BJ (cell line): ENCODE measurements at regions not wholly inside any gene's neighbourhood (a gene's known extent, or its start where the extent isn't known, plus 50 kb on each side); places are given as distances from the start of the nearest gene placed in this dataset.

Experiments used
- CTCF ChIA-PET: fragments of 350-600 bp; formaldehyde crosslinking; extraction: SDS; loops from one replicate; lab custom pipeline; 2021; ENCODE audit warnings: antibody characterized with exemption, inconsistent platforms; lab: Yijun Ruan, JAX
- POLR2A ChIA-PET: fragments of 300-600 bp; sonication (Branson Sonifier 250); formaldehyde crosslinking; extraction: SDS; loops from one replicate; lab custom pipeline; 2021; ENCODE audit warnings: antibody characterized with exemption; lab: Charles Lee
- DNase-seq: peaks from one replicate; pipeline ENCODE4 v3.0.0-alpha.2; 2011; ENCODE audit warnings: low read depth
- H3K27me3 ChIP-seq: 2 replicates; pipeline ENCODE4 v1.6.0; 2011; ENCODE audit warnings: low read length; ENCODE audit not compliant: control insufficient read depth, insufficient read depth
- H3K36me3 ChIP-seq: 2 replicates; pipeline ENCODE4 v1.5.1; 2011; ENCODE audit warnings: low read length; ENCODE audit not compliant: control insufficient read depth, insufficient read depth
- H3K4me3 ChIP-seq: 2 replicates; pipeline ENCODE4 v1.5.1; 2011; ENCODE audit warnings: low read depth, mild to moderate bottlenecking, control low read depth, low read length
- TF ChIP-seq, protein P1 (sequence below): IDR thresholded peaks from 2 replicates; pipeline ENCODE4 v1.5.1; 2011; ENCODE audit warnings: low read depth, mild to moderate bottlenecking, control low read depth, inconsistent platforms, low read length, moderate library complexity; ENCODE audit not compliant: insufficient read depth

DNA sequence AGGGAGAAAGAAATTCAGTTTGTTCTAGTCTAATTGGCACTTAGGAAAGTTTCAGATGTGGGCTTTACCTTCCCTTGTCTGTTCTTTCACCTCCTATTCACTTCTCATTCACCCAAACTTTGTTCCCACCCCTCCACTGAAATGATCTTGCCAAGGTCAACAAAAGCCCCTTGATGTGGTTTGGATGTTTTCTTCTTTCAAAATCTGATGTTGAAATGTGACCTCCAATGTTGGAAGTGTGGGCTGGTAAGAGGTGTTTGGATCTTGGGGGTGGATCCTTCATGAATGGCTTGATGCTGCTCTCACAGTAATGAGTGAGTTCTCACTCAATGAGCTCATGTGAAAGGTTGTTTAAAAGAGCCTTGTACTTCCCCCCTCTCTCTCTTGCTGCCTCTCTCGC, 379.3 kb downstream of the HHIPL2 start:
- CTCF ChIA-PET: no interaction called here

DNA sequence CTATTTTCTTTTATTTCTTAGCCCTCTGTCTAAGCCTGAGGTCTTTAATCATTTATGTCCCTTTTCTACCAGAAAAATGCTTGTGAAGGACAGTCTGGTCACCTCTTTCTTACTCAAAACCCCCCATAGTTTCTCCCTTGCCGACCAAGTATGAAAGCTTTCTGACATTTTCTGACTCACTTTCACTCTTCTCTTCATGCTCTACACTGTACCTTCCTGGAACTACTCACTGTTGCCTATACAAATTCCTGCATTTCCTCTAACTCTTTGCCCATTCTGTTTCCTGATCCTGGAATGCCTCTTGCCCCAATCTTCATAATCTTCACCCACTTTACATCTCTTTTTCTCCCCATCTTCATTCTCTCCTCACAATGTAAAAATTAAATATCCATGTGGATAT, 380.0 kb downstream of the HHIPL2 start:
- Histone ChIP-seq H3K27me3 (no peaks in the 10 kb centered on the region), H3K36me3 (no peaks in the 10 kb centered on the region), H3K4me3 (no peak overlapping the region)
- ChIA-PET CTCF (interaction anchor here (1.1 kb wide), 1 partner anchor 427 kb away, joined by 4 read pairs; no protein-coding TSS in a partner anchor), POLR2A (no interaction called here)
- no peak for DNase-seq
- TF ChIP-seq, protein P1, sequence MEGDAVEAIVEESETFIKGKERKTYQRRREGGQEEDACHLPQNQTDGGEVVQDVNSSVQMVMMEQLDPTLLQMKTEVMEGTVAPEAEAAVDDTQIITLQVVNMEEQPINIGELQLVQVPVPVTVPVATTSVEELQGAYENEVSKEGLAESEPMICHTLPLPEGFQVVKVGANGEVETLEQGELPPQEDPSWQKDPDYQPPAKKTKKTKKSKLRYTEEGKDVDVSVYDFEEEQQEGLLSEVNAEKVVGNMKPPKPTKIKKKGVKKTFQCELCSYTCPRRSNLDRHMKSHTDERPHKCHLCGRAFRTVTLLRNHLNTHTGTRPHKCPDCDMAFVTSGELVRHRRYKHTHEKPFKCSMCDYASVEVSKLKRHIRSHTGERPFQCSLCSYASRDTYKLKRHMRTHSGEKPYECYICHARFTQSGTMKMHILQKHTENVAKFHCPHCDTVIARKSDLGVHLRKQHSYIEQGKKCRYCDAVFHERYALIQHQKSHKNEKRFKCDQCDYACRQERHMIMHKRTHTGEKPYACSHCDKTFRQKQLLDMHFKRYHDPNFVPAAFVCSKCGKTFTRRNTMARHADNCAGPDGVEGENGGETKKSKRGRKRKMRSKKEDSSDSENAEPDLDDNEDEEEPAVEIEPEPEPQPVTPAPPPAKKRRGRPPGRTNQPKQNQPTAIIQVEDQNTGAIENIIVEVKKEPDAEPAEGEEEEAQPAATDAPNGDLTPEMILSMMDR: no peak

More for the DNA sequence above, 379.3 kb downstream of the HHIPL2 start:
- TF ChIP-seq, protein P1: no peak
- DNase-seq: no peak
- no peaks in the 10 kb centered on the region for H3K27me3 ChIP-seq
- H3K36me3 ChIP-seq: no peaks in the 10 kb centered on the region
- POLR2A ChIA-PET: no interaction called here
- H3K4me3 ChIP-seq: no peak overlapping the region

DNA sequence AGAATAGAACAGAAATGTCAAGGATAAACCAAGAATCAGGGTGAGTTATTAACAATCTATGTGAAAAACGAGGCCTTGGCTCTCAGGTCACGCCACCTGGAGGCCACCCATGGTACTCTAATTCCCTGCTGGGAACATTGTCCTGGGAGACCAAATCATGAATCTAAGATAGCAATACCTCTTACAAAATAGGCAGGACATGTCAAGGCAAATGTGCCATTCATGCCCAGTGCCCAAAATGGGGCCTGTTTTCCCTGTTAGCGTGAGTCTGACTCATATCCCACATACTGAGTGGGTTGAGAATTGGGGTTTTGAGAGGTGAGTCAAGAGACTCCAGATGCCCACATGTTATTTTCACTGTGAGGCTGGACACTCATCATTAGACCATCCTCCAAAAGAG, 380.8 kb downstream of the HHIPL2 start:
- H3K36me3 ChIP-seq: no peaks in the 10 kb centered on the region
- H3K27me3 ChIP-seq: no peaks in the 10 kb centered on the region
- H3K4me3 ChIP-seq: no peak overlapping the region
- peak; percentile 69 for DNase-seq
- TF ChIP-seq, protein P1: peak; percentile 70
- ChIA-PET CTCF (interaction anchor here (1.1 kb wide), 1 partner anchor 426 kb away, joined by 4 read pairs; no protein-coding TSS in a partner anchor), POLR2A (interaction anchor here (0.7 kb wide), 1 partner anchor 298 kb away, joined by 3 read pairs; no protein-coding TSS in a partner anchor)

DNA sequence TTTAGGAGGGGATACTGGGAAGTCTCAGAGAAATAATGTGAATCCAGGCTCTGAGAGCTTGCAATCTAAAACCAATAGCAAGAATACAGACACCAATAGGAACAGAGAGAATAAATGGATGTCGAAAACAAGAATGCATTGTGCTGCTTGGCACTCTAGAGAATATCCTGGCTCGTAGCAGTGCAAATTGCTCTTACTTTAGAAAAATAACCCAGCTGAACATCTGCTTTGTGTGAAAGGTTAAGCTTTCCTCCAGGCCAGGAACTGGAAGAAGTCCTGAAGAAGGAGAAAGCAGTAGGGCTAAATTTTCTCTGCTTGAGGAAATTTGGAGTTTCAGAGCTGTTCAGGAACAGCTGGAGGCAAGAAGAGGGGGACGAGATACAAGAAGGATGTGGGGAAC, 382.3 kb downstream of the HHIPL2 start:
- POLR2A ChIA-PET: no interaction called here
- CTCF ChIA-PET: interaction anchor here (0.6 to 2.0 kb wide), 4 partner anchors 52 to 686 kb away, joined by 3 to 6 read pairs (median 4); no protein-coding TSS in a partner anchor
- DNase-seq: no peak
- Histone ChIP-seq H3K4me3 (no peak overlapping the region), H3K27me3 (no peaks in the 10 kb centered on the region), H3K36me3 (no peaks in the 10 kb centered on the region)
- TF ChIP-seq, protein P1: no peak

DNA sequence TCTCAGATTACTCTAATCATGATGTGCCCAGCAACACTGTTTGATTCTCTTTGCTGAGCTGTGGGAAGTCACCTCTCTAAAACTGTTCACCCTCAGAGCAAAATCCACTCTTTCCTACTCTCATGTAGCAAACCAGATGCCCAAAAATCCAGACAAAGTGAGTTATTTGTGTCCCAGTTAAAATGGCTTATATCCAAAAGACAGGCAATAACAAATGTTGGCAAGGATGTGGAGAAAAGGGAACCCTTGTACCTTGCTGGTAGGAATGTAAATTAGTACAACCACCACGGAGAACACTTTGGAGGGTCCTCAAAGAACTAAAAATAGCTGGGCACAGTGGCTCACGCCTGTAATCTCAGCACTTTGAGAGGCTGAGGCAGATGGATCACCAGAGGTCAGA, 384.0 kb downstream of the HHIPL2 start:
- ChIA-PET POLR2A (no interaction called here), CTCF (no interaction called here)
- DNase-seq: no peak
- H3K27me3 ChIP-seq: no peaks in the 10 kb centered on the region
- no peak overlapping the region for H3K4me3 ChIP-seq
- TF ChIP-seq, protein P1: no peak
- H3K36me3 ChIP-seq: no peaks in the 10 kb centered on the region
